Skin epidermis (tissue), 12 donors: ENCODE measurements at regions not wholly inside any gene's neighbourhood (a gene's known extent, or its start where the extent isn't known, plus 50 kb on each side); places are given as distances from the start of the nearest gene placed in this dataset.
"Not testable (repeated sequence)": the region's sequence is repeated elsewhere in the genome, so short reads cannot be mapped to it uniquely, and the experiment has no call there.

ENCODE experiments used
- H3K27ac ChIP-seq, 21 experiments: fragments of 200-600 bp; sonication (generic) in 11 of 21; one replicate each; pipeline ENCODE4 v1.5.0; 2020; ENCODE audit warnings: mild to moderate bottlenecking in 3 of 21, inconsistent platforms in 2 of 21, moderate library complexity in 2 of 21
- H3K4me3 ChIP-seq, 7 experiments: fragments of 200-600 bp; sonication (generic) in 2 of 7; one replicate each; pipeline ENCODE4 v1.5.0; 2020; ENCODE audit warnings: inconsistent platforms in 2 of 7, mild to moderate bottlenecking in 2 of 7, moderate library complexity in 1 of 7

DNA sequence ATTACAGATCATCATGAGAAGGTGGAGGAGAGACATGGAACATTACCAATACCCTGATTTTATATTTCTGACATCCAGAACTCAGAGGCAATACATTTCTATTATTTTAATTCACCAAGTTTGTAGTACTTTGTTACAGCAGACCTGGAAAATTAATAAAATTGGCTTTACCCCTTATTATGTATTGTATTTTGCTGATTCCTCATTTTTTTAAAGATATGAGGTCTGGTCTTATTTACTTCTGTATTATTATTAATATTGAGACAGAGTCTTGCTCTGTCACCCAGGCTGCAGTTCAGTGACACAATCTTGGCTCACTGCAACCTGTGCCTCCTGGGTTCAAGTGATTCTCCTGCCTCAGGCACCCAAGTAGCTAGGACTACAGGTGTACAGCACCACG lies 357.3 kb upstream of the TECRL start:
- H3K27ac ChIP-seq, result no peak overlapping the region
- H3K4me3 ChIP-seq, result no peak overlapping the region

DNA sequence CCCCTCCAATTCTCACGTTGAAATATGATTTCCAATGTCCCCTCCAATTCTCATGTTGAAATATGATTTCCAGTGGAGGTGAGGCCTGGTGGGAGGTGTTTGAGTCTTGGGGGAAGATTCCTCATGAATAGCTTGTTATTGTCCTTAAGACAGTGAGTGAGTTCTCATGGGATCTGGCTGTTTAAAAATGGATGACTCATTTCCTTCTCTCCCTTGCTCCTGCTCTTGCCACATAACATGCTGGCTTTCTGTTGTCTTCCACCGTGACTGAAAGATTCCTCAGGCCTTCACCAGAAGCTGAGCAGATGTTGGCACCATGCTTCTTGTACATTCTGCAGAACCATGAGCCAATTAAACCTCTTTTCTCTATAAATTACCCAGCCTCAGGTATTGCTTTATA lies 346.8 kb upstream of the TECRL start:
- no peak overlapping the region for H3K4me3 ChIP-seq
- no peak overlapping the region for H3K27ac ChIP-seq

GRCh38 chr4:64747919-64748715 lies 338.9 kb upstream of the TECRL start:
- no peak overlapping the region for H3K4me3 ChIP-seq
- H3K27ac ChIP-seq, result no peak overlapping the region

- no peak overlapping the region for H3K27ac ChIP-seq
- no peak overlapping the region for H3K4me3 ChIP-seq
These were observed 329.0 kb upstream of the TECRL start for GRCh38 chr4:64738240-64738639.

DNA sequence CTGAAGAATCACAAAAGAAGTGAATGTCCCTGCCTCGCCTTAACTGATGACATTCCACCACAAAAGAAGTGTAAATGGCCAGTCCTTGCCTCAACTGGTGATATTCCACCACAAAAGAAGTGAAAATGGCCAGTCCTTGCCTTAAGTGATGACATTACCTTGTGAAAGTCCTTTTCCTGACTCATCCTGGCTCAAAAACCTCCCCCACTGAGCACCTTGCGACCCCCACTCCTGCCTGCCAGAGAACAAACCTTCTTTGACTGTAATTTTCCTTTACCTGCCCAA lies 328.5 kb upstream of the TECRL start:
- H3K4me3 ChIP-seq, H3K27ac ChIP-seq: not testable (repeated sequence)

DNA sequence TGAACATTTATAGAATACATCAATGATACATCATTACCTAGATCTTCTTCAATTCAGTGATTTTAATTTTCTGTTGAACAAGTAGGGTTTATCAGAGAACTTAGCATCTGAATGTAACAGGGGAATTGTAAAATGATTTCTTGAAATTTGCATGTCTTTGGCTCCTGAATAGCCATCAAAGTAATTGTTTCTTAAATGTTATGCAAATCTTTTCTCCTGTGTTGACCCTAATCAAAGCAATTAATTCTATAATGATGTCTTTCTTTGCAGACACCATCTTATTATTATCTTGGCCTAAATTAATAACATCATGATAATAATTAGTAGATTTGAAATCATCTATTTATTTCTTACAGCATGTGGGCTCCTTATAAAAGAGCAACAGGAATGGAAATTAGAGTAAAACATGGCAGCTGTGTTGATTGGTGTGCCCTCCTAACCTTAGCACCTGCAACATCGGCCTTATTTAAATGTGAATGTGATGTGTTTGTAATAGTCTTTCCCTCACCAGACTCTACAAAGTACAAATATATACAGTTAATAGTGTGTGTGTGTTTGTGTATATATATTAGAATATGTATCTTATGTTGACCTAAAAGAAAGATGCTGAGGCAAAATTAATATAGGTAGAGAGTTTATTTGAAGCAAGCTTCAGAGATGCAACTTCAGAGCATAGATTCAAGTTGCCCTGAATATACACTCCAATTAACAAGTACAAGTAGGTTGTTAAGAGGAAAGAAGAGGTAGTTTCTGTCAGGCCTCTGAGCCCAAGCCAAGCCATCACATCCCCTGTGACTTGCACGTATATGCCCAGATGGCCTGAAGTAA lies 328.0 kb upstream of the TECRL start:
- no peak overlapping the region for H3K27ac ChIP-seq
- no peak overlapping the region for H3K4me3 ChIP-seq

DNA sequence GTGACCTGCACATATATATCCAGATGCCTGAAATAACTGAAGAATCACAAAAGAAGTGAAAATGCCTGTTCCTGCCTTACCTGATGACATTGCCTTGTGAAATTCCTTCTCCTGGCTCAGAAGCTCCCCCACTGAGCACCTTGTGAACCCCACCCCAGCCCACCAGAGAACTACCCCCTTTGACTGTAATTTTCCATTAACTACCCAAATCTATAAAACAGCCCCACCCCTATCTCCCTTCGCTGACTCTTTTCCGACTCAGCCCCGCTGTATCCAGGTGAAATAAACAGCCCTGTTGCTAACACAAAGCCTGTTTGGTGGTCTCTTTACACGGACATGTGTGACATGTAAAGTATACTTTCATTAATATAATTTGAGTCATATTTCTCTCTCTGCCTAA lies 320.3 kb upstream of the TECRL start:
- no peak overlapping the region for H3K27ac ChIP-seq
- H3K4me3 ChIP-seq, result no peak overlapping the region

DNA sequence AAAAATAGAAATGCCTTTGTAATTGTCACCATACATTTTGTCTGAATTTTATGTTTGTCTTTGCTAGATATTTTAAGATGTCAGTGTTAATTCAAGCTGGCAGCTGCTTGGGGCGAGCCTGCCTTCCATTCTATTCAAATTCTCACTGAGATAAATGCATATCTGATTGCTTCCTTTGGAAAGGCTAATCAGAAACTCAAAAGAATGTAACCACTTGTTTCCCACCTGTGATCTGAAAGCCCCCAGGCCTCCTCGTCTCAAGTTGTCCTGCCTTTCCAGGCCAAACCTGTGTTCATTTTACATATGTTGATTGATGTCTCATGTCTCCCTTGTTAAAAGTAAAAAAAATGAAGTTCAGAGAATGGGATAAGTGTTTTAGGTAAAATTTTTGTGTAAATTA lies 318.7 kb upstream of the TECRL start:
- H3K27ac ChIP-seq, result no peak overlapping the region
- no peak overlapping the region for H3K4me3 ChIP-seq

- H3K27ac ChIP-seq, H3K4me3 ChIP-seq: not testable (repeated sequence)
These were observed 318.1 kb upstream of the TECRL start for GRCh38 chr4:64727391-64727790.

DNA sequence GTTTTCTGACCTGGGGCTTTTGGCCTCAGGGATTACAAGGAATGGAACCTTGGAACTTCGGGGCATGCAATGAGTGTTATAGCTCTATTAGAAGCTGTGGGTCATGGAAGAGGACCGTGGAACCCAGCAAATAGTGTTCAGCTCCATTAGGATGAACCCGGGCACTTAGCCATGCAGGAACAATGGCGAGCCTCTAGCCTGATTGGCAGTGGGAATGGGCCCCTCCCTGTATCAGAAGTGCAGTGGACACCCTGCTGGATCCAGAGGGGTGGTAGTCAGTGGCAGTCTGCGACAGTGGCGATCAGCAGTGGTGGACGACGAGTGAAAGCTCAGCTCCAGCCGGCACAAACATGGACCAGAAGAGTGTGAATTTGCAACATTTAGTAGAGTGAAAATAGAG lies 315.4 kb upstream of the TECRL start:
- Histone ChIP-seq H3K4me3 (no peak overlapping the region), H3K27ac (no peak overlapping the region)

GRCh38 chr4:64721106-64721505 lies 311.9 kb upstream of the TECRL start:
- no peak overlapping the region for H3K4me3 ChIP-seq
- no peak overlapping the region for H3K27ac ChIP-seq

GRCh38 chr4:64718091-64718490 lies 308.8 kb upstream of the TECRL start:
- H3K27ac ChIP-seq, result no peak overlapping the region

DNA sequence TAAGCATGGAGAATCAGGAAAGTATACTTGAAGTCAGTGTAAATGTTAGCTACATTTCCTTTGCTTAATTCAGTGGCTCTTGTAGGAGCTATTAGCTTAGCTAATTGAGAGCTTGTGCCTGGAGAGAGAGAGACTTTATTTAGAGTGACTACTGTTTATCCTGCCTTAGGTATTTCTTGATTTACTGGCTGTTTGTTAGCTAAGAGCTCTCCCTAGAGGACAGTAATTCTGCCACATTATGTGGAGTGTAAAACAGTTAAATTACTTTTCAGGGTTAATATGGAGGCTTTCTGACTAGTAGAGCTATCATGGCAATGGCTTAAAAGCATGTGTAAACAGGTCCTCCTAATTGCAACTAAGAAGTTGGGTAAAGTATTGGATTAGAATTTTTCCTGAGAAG lies 306.5 kb upstream of the TECRL start:
- no peak overlapping the region for H3K27ac ChIP-seq
- no peak overlapping the region for H3K4me3 ChIP-seq

More at GRCh38 chr4:64718091-64718490, 308.8 kb upstream of the TECRL start:
- no peak overlapping the region for H3K4me3 ChIP-seq

GRCh38 chr4:64713256-64713840 lies 304.1 kb upstream of the TECRL start:
- Histone ChIP-seq H3K27ac (no peak overlapping the region), H3K4me3 (no peak overlapping the region)

GRCh38 chr4:64712590-64712989 lies 303.3 kb upstream of the TECRL start:
- Histone ChIP-seq H3K4me3 (no peak overlapping the region), H3K27ac (no peak overlapping the region)

- Histone ChIP-seq H3K4me3 (no peak overlapping the region), H3K27ac (no peak overlapping the region)
These were observed 296.7 kb upstream of the TECRL start for GRCh38 chr4:64705989-64706388.

DNA sequence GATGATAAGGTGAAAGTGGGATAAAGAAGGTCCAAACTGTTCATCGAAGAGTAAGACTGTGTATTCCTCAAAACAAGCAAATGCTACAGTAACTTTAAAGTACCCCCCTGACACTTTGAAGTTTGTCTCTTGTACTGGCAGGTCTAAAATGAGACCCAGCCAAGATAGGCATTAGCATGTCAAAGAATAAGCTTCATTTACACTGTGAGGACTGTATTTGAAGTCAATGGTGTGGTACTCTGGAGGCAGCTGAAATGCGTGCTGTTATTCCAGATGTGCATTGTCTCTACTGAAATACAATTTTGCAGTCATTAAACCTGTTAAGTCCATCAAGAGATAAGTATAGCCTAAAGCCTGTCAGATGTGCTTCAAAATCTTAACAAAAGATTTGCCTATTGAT lies 288.9 kb upstream of the TECRL start:
- Histone ChIP-seq H3K4me3 (no peak overlapping the region), H3K27ac (no peak overlapping the region)

GRCh38 chr4:64682946-64683345 lies 273.7 kb upstream of the TECRL start:
- Histone ChIP-seq H3K4me3 (no peak overlapping the region), H3K27ac (no peak overlapping the region)

DNA sequence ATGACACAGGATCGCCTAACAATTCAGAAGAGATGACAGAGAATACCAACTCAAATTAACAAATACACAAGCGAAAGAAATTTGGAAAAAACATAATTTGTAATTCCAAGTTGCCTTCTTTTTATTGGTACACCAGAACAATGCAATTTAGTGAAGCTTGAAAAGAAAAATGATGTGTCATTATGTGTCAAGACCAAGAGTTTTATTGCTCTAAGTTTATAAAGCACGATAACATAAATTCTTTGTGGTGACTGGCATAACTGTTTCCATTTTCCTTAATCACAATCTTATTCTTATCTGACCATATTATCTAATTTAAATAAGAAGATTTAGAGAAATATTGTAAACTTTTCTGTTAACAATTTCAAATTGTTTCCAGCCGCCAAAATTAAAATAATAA lies 273.2 kb upstream of the TECRL start:
- no peak overlapping the region for H3K4me3 ChIP-seq
- no peak overlapping the region for H3K27ac ChIP-seq

GRCh38 chr4:64673121-64673520 lies 263.9 kb upstream of the TECRL start:
- not testable (repeated sequence) for H3K4me3 ChIP-seq, H3K27ac ChIP-seq

- H3K27ac ChIP-seq, result no peak overlapping the region
- H3K4me3 ChIP-seq, result no peak overlapping the region
These were observed 261.4 kb upstream of the TECRL start for GRCh38 chr4:64670647-64671046.
